ENCODE measurements at regions not wholly inside any gene's neighbourhood (a gene's known extent, or its start where the extent isn't known, plus 50 kb on each side); places are given as distances from the start of the nearest gene placed in this dataset.

GRCh38 chr14:65195042-65195719 is 92.9 kb upstream of the MAX start:
- H3K27ac ChIP-seq: no peak overlapping the region
- H3K36me3 ChIP-seq: no peaks in the 10 kb centered on the region
- H3K4me3 ChIP-seq: no peak overlapping the region
- ATAC-seq (ENCODE audit: insufficient number of reproducible peaks, low FRiP score, low read depth) (no peak), DNase-seq (ENCODE audit: low spot score) (no peak)
- H3K27me3 ChIP-seq (replicated peaks; ENCODE audit: insufficient read depth): no peaks in the 10 kb centered on the region
- no peak for TF ChIP-seq CTCF (IDR thresholded peaks at IDR 0.05)
- H3K9me3 ChIP-seq: no peaks in the 10 kb centered on the region
- no peaks in the 10 kb centered on the region for H3K4me1 ChIP-seq (ENCODE audit: control insufficient read depth in 1 of 2, low read depth in 2 of 2)

GRCh38 chr14:65198346-65198745 is 96.0 kb upstream of the MAX start:
- H3K36me3 ChIP-seq: no peaks in the 10 kb centered on the region
- ATAC-seq (ENCODE audit: insufficient number of reproducible peaks, low FRiP score, low read depth) (no peak), DNase-seq (ENCODE audit: low spot score) (no peak)
- no peak for TF ChIP-seq CTCF (IDR thresholded peaks at IDR 0.05)
- no peaks in the 10 kb centered on the region for H3K27me3 ChIP-seq (replicated peaks; ENCODE audit: insufficient read depth)
- no peak overlapping the region for H3K4me3 ChIP-seq
- H3K9me3 ChIP-seq: no peaks in the 10 kb centered on the region
- H3K27ac ChIP-seq: no peak overlapping the region
- H3K4me1 ChIP-seq (ENCODE audit: control insufficient read depth in 1 of 2, low read depth in 2 of 2): no peaks in the 10 kb centered on the region

- Histone ChIP-seq H3K4me1 (ENCODE audit: control insufficient read depth in 1 of 2, low read depth in 2 of 2) (no peaks in the 10 kb centered on the region), H3K4me3 (no peak overlapping the region), H3K27me3 (replicated peaks; ENCODE audit: insufficient read depth) (no peaks in the 10 kb centered on the region), H3K27ac (no peak overlapping the region), H3K36me3 (no peaks in the 10 kb centered on the region), H3K9me3 (no peaks in the 10 kb centered on the region)
- DNase-seq (ENCODE audit: low spot score) (no peak), ATAC-seq (ENCODE audit: insufficient number of reproducible peaks, low FRiP score, low read depth) (no peak)
- TF ChIP-seq CTCF (IDR thresholded peaks at IDR 0.05): no peak
These were observed 98.1 kb upstream of the MAX start for GRCh38 chr14:65200454-65200853.

- Histone ChIP-seq H3K9me3 (no peaks in the 10 kb centered on the region), H3K4me1 (ENCODE audit: control insufficient read depth in 1 of 2, low read depth in 2 of 2) (no peaks in the 10 kb centered on the region), H3K27me3 (replicated peaks; ENCODE audit: insufficient read depth) (no peaks in the 10 kb centered on the region), H3K4me3 (no peak overlapping the region), H3K27ac (no peak overlapping the region), H3K36me3 (no peaks in the 10 kb centered on the region)
- DNase-seq (ENCODE audit: low spot score) (no peak), ATAC-seq (ENCODE audit: insufficient number of reproducible peaks, low FRiP score, low read depth) (no peak)
- no peak for TF ChIP-seq CTCF (IDR thresholded peaks at IDR 0.05)
These were observed 101.3 kb upstream of the MAX start for GRCh38 chr14:65203574-65203973.

- DNase-seq (ENCODE audit: low spot score): no peak
- ATAC-seq (ENCODE audit: insufficient number of reproducible peaks, low FRiP score, low read depth): no peak
- Histone ChIP-seq H3K9me3 (no peaks in the 10 kb centered on the region), H3K27ac (no peak overlapping the region), H3K4me1 (ENCODE audit: control insufficient read depth in 1 of 2, low read depth in 2 of 2) (no peaks in the 10 kb centered on the region), H3K4me3 (no peak overlapping the region), H3K27me3 (replicated peaks; ENCODE audit: insufficient read depth) (no peaks in the 10 kb centered on the region), H3K36me3 (no peaks in the 10 kb centered on the region)
- TF ChIP-seq CTCF (IDR thresholded peaks at IDR 0.05): no peak
These were observed 101.7 kb upstream of the MAX start for GRCh38 chr14:65204056-65204455.
